T-helper 2 cell (primary cell): ENCODE measurements at regions not wholly inside any gene's neighbourhood (a gene's known extent, or its start where the extent isn't known, plus 50 kb on each side); places are given as distances from the start of the nearest gene placed in this dataset.
"Not testable (repeated sequence)": the region's sequence is repeated elsewhere in the genome, so short reads cannot be mapped to it uniquely, and the experiment has no call there.

Experiments used
- DNase-seq, 5 experiments: peaks; one replicate each; pipeline versions ENCODE4 v3.0.0 to v3.0.0-alpha.2; 2012 to 2022

DNA sequence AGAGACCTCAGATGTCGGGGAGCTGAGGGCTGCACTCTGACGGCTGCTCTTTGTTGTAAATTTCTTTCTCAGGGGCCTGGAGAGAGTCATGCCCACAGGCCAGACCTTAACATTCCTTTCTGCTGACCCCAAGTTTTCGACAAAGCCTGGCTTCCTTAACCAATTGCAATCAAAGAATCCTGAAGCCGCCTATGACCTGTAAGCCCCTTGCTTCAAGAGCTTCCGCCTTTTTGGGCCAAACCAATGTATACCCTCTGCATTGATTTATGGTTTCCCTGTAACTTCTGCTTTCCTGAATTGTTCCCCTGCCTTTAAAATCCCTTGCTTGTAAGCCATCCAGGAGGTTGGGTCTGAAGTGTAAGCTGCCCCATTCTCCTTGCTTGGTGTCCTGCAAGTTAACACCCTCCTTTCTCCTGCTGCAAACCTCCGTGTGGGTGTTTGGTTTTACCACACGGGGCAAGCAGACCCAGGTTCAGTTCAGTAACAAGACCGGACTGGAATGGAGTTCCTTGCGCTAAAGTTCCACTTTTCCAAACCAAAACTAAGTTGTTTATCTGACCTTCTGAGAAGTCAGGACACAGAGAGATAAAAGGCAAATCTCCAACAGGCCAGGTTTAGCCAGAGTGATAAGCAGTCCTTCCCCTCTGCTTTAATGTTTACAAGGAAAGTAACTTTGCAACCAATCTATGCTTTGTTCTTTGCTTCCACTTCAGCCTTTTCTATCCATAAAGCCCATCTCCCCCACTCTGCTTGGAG, 141.6 kb downstream of the KCNJ12 start:
- no peak for DNase-seq

DNA sequence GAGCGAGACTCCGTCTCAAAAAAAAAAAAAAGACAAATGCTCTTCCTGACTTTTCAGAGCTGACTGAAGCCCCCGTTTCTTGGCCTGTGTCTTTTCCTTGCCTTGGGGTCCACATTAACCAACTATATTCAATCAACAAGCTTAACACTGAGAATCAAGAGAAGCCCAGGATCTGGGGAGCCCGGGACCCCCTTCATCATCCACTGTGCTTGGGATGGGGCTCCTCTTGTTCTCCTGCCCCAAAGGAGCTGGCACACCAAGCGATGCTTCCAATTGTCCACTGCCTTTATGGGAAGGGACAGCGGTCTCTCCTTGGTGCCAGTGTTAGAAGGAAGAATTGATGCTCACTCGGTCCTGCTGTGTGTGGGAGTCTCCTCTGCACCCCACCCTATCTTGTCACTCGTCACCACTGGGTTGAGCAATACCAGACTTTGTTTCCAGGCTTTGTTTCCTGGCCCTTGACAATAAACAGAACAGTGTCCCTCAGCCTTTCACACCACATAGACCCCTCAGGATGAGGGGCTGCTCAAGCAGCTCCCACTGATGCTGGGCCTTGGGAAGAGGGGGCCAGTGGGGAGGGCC, 146.7 kb downstream of the KCNJ12 start:
- DNase-seq: no peak

DNA sequence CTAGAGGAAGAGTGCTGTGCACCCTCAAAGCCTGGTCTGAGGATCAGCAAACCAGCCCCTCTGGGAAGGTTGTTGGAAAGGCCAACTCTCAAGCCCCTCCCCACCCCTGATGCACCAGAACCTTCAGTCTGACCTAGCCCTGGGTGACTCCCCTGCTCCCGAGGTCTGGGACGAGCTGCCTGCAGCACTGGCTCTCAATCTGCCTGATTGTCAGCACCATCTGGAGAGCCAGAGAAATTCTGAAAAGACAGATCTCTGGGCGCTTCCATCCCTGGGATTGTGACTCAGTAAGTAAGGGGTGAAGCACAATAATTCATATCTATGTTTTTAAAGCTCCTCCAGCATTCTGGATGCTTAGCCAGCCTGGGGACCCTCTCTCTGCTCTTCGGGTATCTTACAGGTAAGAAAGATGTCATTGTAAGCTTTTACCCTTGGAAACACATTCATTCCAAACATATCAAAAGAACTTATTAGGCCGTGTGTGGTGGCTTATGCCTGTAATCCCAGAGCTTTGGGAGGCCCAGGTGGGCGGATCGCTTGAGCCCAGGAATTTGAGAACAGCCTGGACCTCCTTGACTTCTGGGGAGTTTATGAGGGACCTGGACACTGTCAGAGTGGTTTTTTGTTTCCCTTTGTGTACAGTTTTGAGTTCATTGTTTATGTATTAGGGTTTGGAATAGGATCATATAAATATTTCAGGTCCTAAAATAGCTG, 147.5 kb downstream of the KCNJ12 start:
- no peak for DNase-seq

DNA sequence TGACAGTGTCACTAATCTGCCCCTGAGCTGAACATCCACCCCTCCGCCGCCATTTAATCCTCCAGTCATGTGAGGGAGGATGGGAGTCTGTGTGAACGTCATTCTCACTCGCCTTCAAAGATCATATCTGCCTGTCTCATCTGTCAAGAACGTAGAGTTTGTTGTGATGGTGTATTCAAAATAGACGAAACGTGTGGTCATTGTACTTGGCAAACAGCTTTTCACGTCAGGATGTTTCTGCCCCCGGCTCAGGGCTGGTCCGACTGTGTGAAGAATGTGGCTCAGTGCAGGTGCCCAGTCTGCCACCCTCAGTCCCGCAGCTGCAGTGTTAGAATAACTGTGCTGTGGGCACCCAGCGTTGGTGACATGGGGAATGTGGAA, 148.0 kb downstream of the KCNJ12 start:
- no peak for DNase-seq

DNA sequence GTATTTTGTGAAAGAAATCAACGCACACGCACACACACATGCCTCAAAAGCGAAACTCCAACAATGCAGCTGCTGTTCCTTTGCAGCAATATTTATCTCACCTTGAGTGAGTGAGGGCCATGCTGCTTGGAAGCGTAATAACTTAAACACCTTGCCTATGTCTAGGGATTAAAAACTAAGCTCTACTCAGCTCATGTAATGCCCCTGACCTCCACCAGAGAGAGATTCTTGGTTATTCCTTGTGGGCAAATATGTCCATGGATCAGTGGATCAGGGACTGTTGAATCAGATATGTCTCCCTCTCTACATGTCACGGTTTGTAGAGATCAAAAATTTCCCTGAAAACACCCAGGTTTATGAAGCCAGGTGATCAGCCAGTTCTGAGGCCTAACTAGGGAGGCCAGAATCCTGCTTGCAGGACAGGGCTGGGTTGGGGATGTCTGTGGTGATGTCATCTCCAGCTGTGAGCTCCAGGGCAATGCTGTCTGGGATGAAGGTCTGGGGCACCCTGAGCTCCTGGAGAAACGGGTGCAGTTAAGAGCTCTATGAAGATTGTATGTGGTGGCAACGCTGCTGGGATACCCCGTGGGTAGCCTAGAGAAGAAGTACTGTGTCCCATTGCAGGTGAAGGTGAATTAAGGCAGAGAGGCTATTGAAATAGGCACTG, 149.4 kb downstream of the KCNJ12 start:
- DNase-seq: no peak

- DNase-seq: no peak
Observed at GRCh38 chr17:21528031-21528695, 152.0 kb downstream of the KCNJ12 start.

DNA sequence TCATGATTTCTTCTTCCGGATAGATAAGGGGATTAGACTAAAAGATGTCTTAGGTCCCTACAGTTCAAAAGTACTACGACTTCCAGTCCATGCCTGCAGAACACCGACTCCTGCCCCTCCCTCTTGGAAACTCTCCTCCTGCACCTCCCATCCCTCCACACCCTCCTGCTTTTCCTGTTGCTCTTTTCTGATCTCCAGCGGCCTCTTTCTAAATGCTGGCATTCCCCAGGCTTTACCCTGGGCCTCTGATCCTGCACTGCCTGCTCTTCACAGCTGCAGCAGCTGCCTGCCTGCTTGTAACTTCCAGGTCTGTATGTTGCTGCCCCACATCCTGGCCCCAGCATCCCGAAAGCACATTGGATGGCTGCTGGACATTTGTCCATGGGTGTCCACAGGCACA, 154.2 kb downstream of the KCNJ12 start:
- no peak for DNase-seq

DNA sequence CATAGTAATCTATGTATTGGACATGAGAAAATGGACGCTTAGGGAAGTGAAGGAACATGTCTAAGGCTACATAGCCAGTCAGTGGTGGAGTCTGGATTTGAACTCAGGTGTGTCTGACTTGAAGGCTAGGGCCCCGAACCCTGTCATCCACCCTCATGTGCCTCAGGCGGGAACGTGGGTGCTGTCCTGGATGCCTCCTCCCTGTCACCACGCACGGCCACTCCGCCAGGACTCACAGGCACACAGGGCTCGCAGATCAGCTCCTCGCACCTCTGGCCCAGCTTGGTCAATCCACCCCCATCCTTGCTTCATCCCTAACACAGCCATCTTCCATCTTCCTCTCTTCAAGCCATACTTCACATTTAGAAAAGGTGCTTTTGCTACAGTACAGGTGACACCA, 154.7 kb downstream of the KCNJ12 start:
- DNase-seq: no peak

GRCh38 chr17:21532763-21533385, 156.7 kb downstream of the KCNJ12 start:
- DNase-seq: peak in 1 of 5 experiments; percentile 27

DNA sequence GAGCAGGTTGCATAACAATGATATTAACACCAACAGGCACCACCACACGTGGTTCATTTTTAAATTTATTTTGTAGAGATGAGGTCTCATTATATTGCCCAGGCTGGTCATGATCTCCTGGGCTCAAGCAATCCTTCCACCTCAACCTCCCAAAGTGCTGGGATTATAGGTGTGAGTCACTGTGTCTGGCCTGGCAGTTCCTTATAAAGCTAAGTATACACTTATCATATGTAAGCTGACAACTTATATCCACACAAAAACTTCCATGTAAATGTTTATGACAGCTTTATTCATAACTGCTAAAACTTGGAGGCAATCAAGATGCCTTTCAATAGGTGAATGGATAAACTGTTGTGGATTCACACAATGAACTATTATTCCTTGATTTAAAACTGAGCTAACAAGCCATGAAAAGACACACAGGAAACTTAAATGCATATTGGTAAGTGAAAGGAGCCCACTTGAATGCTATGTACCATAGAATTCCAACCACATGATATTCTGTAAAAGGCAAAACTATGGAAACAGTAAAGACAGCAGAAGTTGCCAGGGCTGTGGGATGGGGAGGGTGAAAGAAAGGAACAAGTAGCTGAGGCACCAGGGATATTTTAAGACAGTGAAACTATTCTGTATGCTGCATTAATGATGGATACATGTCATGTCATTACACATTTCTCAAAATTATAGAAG, 156.5 kb upstream of the KCNJ18 start:
- DNase-seq: no peak

DNA sequence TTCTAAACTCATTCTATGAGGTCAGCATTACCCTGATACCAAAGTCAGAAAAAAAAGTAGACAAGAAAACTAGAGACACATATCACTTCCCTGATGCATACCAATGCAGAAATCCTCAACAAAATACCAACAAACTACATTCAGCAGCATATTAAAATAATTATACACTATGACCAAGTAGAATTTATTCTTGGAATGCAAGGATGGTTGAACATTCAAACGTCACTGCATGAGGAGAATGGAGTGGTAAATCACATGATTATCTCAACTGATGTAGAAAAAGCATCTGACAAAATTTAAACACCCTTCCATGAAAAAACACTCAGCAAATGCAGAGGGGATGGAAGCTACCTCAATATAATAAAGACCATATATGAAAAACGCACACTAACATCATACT, 155.0 kb upstream of the KCNJ18 start:
- no peak for DNase-seq

- no peak for DNase-seq
Observed at GRCh38 chr17:21538615-21539014, 153.7 kb upstream of the KCNJ18 start.

DNA sequence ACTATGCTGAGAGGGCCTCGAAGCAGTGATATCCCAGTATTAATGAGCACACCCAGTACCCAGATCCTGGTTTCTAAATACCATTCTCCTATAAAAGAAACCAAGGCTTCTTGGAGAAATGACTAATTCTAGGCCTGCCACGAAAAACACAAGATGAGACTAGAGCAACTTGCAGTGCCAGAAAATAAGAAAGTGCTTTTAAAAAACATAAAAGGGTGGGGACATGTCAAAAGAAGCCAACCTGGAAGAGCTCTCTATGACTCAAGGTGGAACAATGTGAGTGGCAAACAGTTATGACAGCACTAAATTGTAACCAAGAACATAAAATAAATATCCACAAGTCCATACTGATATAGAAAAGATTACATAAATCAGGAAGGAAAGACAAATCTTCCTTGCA, 153.2 kb upstream of the KCNJ18 start:
- DNase-seq: no peak

DNA sequence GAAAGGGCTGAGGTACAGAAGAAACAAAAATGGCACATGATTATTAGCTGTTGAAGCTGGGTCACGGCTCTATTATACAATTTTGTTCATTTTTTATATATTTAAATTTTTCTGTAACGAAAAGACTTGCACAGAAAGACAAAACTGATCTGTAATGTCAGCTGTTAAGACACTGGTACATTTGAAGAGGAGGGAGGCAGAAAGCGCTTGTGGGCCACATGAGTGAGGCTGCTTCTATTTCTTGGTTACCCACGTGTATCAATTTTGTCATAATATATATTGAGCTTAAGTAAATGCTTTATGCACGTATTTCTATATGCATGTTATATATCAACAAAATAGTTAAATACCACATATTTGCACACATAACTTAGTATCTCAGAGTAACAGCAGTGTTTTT, 151.8 kb upstream of the KCNJ18 start:
- DNase-seq: no peak

DNA sequence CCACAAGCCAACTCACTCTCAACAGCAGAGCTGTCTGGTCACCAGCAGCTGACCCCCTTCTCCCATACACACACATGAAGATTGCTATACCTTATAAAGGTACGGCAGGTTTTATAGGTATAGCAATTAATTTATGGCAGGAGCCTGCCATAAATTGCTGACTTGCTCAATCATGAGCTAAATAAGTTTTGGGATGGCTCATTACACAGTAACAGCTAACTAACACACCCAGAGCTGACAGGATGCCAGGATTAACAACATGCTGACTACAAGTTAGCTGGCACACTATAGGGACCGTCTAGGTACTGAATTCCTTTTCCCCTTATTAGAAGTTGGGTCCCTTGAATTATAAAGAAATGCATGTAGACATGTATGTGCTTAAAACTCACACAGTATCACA, 150.3 kb upstream of the KCNJ18 start:
- DNase-seq: no peak

DNA sequence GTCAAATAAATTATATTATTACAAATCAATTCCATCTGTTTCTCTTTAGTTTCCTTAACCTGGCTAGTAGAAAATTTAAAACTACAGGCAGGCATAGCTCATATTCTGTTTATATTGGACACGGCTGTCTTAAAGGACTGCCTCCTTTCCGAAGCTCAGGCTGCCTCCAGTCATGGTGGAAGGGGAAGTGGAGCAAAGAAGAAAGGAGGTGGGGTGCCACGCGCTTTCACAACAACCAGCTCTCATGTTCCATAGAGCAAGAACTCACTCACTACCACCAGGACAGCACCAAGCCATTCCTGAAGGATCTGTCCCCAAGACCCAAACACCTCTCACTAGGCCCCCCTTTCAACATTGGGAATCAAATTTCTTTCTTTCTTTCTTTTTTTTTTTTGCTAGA, 149.3 kb upstream of the KCNJ18 start:
- DNase-seq: no peak

- DNase-seq: no peak
Observed at GRCh38 chr17:21545064-21545463, 147.3 kb upstream of the KCNJ18 start.

GRCh38 chr17:21548236-21548635, 144.1 kb upstream of the KCNJ18 start:
- no peak for DNase-seq

- peak in 1 of 5 experiments; percentile 6 for DNase-seq
Observed at GRCh38 chr17:21549107-21549687, 143.1 kb upstream of the KCNJ18 start.

- not testable (repeated sequence) for DNase-seq
Observed at GRCh38 chr17:21550031-21550430, 142.3 kb upstream of the KCNJ18 start.

DNA sequence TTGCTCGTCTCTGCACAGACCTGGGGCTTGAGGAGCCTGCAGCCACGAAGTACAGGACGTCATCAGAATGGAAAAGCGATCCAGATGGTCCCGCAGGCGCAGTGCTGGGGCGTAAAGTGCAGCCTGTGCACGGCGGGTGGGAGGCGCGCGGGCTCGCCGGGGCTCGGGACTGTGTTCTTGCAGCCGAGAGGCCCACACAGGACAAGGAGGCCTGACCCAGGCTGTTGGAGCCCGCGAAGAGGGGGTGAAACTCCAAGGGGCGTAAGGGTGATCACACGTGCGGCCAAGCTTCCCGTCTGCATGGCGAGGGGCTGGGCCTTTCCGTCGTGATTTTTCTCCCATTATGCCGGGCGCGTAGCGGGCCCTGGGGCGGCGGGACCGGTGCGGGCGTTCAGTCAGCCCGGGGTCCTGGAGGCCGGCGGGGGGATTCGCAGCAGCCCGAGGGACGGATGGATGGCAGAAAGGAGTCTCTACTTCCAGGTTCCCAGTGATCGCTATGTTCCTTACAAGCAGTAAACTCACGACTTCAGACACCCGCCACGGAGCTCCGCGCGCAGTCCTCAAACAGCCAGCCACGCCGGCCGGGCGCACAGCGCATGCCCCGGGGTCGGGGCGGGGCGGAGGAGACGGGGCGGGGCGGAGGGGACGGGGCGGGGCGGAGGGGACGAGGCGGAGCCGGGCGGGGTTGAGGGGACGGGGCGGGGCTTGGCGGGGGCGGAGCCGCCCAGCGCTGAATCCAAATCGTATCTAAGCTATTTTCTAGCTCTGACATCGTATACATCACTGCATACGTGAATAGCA, 141.0 kb upstream of the KCNJ18 start:
- DNase-seq: peak; percentile 59 to 75 (median 74)
